OCI-LY7 (cell line): ENCODE measurements at regions not wholly inside any gene's neighbourhood (a gene's known extent, or its start where the extent isn't known, plus 50 kb on each side); places are given as distances from the start of the nearest gene placed in this dataset.

Source experiments
- CTCF ChIP-seq: fragments of 200-600 bp; sonication (generic); conservative IDR thresholded peaks from 2 replicates; pipeline ENCODE4 v1.5.1; 2014; ENCODE audit warnings: mild to moderate bottlenecking, antibody characterized with exemption, low read length, moderate library complexity, mixed read lengths
- EZH2phosphoT487 ChIP-seq: fragments of 200-600 bp; sonication (generic); IDR thresholded peaks from 2 replicates; pipeline ENCODE4 v1.6.1; 2018; ENCODE audit warnings: low read depth, borderline replicate concordance, mild to moderate bottlenecking, mixed run types, antibody characterized with exemption, low read length, moderate library complexity, mixed read lengths

- no peak for TF ChIP-seq CTCF
- TF ChIP-seq EZH2phosphoT487, result no peak
Observed at GRCh38 chr2:6787376-6787775, 78.3 kb downstream of the CMPK2 start.
